GM23248 (cell line): ENCODE measurements at regions not wholly inside any gene's neighbourhood (a gene's known extent, or its start where the extent isn't known, plus 50 kb on each side); places are given as distances from the start of the nearest gene placed in this dataset.

Experiments
- EZH2 ChIP-seq: fragments of 200-600 bp; sonication (generic); IDR thresholded peaks from 2 replicates; pipeline ENCODE4 v1.6.1; 2018; ENCODE audit warnings: antibody characterized with exemption, mild to moderate bottlenecking; ENCODE audit not compliant: insufficient read depth, poor library complexity, severe bottlenecking
- EZH2phosphoT487 ChIP-seq: fragments of 200-600 bp; sonication (generic); IDR thresholded peaks from 2 replicates; pipeline ENCODE4 v1.6.1; 2018; ENCODE audit warnings: antibody characterized with exemption, moderate library complexity, mild to moderate bottlenecking, low read depth; ENCODE audit not compliant: insufficient read depth

DNA sequence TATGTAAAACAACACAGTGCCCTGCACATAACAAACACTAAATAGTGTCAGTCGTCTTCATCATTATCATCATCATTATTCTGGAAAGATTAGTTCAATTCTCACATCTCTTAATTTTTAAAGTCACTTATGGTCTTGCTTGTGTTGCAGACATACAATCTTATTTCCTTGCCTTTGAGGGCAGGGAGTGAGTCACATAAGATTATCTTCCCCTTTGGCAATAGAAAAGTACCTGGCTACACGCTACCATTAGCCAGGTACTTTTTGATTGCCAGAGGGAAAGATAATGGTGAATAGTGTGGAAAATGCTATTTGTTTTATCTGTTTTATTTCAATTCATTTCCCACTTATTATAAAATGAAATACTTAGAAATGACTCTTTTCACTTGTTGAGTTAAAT is 76.6 kb upstream of the RMDN2 start:
- TF ChIP-seq EZH2 (no peak), EZH2phosphoT487 (no peak)
